SJSA1 (cell line): ENCODE measurements at regions not wholly inside any gene's neighbourhood (a gene's known extent, or its start where the extent isn't known, plus 50 kb on each side); places are given as distances from the start of the nearest gene placed in this dataset.
"Not testable (repeated sequence)": the region's sequence is repeated elsewhere in the genome, so short reads cannot be mapped to it uniquely, and the experiment has no call there.

Experiments
- DNase-seq, 2 experiments: peaks; one replicate each; pipeline ENCODE4 v3.0.0-alpha.2; 2015 to 2020; ENCODE audit warnings: low spot score in 2 of 2, low read depth in 1 of 2
- H3K27ac ChIP-seq: fragments of 250-450 bp; sonication (Bioruptor Pico); 2 replicates; pipeline ENCODE4 v1.5.1; 2020; ENCODE audit warnings: mild to moderate bottlenecking, moderate library complexity
- H3K27me3 ChIP-seq: fragments of 250-450 bp; sonication (Bioruptor Pico); replicated peaks from 2 replicates; pipeline ENCODE4 v1.5.1; 2020; ENCODE audit warnings: mild to moderate bottlenecking, moderate library complexity
- H3K36me3 ChIP-seq: fragments of 250-450 bp; sonication (Bioruptor Pico); 2 replicates; pipeline ENCODE4 v1.5.1; 2020; ENCODE audit warnings: mild to moderate bottlenecking
- H3K4me1 ChIP-seq: fragments of 250-450 bp; sonication (Bioruptor Pico); replicated peaks from 2 replicates; pipeline ENCODE4 v1.6.1; 2021; ENCODE audit warnings: mild to moderate bottlenecking
- H3K4me3 ChIP-seq: fragments of 250-450 bp; sonication (Bioruptor Pico); 2 replicates; pipeline ENCODE4 v1.5.1; 2020; ENCODE audit warnings: mild to moderate bottlenecking
- H3K9me3 ChIP-seq: fragments of 250-450 bp; sonication (Bioruptor Pico); replicated peaks from 2 replicates; pipeline ENCODE4 v1.5.1; 2020; ENCODE audit warnings: mild to moderate bottlenecking

GRCh38 chr16:13322336-13322735 is 420.9 kb downstream of the SHISA9 start:
- Histone ChIP-seq H3K4me1 (no peaks in the 10 kb centered on the region), H3K27me3 (no peaks in the 10 kb centered on the region), H3K4me3 (no peak overlapping the region), H3K27ac (no peak overlapping the region), H3K36me3 (no peaks in the 10 kb centered on the region), H3K9me3 (no peaks in the 10 kb centered on the region)
- DNase-seq, result no peak

DNA sequence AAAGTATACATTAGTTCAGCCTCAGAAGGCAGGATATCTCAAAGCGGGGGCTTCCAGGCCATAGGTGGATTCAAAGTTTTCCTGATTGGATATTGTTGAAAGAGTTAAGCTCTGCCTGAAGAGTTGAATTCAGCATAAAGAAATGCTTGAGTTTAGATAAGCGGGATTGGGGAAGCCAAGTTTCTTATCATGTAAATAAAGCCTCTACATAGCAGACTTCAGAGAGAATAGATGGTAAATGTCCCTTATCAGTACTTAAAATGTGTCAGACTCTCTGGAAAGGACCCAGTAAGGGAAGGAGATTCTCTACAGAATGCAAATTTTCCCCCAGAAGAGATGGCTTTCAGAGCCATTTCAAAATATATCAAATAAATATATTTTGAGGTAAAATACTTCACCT is 423.5 kb downstream of the SHISA9 start:
- Histone ChIP-seq H3K27ac (no peak overlapping the region), H3K9me3 (no peaks in the 10 kb centered on the region), H3K36me3 (no peaks in the 10 kb centered on the region), H3K27me3 (no peaks in the 10 kb centered on the region), H3K4me3 (no peak overlapping the region), H3K4me1 (no peaks in the 10 kb centered on the region)
- no peak for DNase-seq

DNA sequence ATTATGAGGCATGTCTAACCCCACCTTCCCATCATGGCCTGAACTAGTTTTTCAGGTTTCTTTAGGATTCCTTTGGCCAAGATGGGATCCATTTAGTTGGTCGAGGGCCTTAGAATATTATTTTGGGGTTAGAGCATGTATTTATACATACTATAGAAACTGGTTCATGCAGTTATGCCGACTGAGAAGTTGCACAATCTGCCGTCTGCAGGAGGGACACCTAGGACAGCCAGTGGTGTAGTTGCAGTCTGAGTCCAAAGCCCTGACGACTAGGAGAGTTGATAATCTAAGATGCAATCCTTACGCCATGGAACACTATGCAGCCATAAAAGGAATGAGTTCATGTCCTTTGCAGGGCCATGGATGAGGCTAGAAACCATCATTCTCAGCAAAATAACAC is 424.0 kb downstream of the SHISA9 start:
- Histone ChIP-seq H3K27ac (no peak overlapping the region), H3K4me1 (no peaks in the 10 kb centered on the region), H3K9me3 (no peaks in the 10 kb centered on the region), H3K27me3 (no peaks in the 10 kb centered on the region), H3K4me3 (no peak overlapping the region), H3K36me3 (no peaks in the 10 kb centered on the region)
- no peak for DNase-seq

- DNase-seq, result no peak
- Histone ChIP-seq H3K36me3 (no peaks in the 10 kb centered on the region), H3K27ac (no peak overlapping the region), H3K9me3 (0 out of 2 replicates have a peak, but pooled peaks cover 3% of the 10 kb centered on the region), H3K27me3 (no peaks in the 10 kb centered on the region), H3K4me3 (no peak overlapping the region), H3K4me1 (no peaks in the 10 kb centered on the region)
Measured at GRCh38 chr16:13331918-13332317, 430.5 kb downstream of the SHISA9 start.

DNA sequence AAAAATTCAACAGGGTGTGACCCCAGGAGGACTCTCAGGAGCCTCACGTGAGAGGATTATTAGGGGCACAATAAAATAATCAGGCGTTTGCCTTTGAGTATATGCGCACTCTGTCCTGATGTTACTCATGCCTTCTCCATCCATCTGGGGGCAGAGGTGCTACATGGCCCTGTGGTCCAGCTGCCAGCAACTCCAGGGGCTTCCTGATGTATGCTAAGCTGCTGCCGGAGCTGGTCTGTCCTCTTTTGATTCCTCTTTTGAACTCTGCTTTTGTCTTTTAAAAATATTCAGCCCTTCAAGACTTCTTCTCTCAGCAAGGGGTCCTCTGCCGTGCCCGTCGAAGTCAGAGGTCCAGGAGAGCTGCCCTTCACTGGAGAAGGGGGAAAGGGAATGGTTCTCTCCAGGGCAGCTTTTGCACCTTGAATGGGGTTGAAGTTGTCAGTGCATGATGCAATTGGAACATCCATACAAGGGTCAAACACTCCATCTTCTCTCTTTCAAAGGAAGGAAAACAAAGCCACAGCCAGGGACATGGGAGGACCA is 431.4 kb downstream of the SHISA9 start:
- Histone ChIP-seq H3K9me3 (0 out of 2 replicates have a peak, but pooled peaks cover 3% of the 10 kb centered on the region), H3K4me1 (no peaks in the 10 kb centered on the region), H3K36me3 (no peaks in the 10 kb centered on the region), H3K4me3 (no peak overlapping the region), H3K27ac (no peak overlapping the region), H3K27me3 (no peaks in the 10 kb centered on the region)
- no peak for DNase-seq

DNA sequence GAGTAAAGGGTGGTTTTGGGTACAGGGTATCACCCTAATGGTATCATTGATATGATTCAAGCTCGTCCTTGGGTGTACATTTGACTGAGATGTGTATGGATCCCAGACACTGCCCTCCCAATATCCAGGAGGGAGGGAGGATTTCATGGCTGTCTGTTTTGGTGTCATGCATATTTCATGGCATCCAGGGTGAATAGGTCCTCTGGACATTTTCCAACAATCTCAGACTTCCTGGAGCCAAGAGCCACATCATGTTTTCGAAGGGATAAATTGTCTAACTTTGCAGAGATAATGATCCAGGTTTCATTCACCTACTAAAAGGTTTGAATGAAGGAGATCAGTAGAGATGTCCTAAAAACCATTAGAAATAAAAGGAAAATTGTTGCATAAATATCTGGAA is 431.9 kb downstream of the SHISA9 start:
- no peak for DNase-seq

GRCh38 chr16:13335879-13336278 is 434.5 kb downstream of the SHISA9 start:
- H3K27me3 ChIP-seq, result no peaks in the 10 kb centered on the region
- H3K4me1 ChIP-seq, result no peaks in the 10 kb centered on the region
- H3K4me3 ChIP-seq, result no peak overlapping the region
- DNase-seq, result no peak
- no peaks in the 10 kb centered on the region for H3K36me3 ChIP-seq
- H3K27ac ChIP-seq, result no peak overlapping the region
- 0 out of 2 replicates have a peak, but pooled peaks cover 3% of the 10 kb centered on the region for H3K9me3 ChIP-seq

More for the DNA sequence above, 431.9 kb downstream of the SHISA9 start:
- Histone ChIP-seq H3K4me3 (no peak overlapping the region), H3K4me1 (no peaks in the 10 kb centered on the region), H3K9me3 (0 out of 2 replicates have a peak, but pooled peaks cover 3% of the 10 kb centered on the region), H3K27ac (no peak overlapping the region), H3K27me3 (no peaks in the 10 kb centered on the region), H3K36me3 (no peaks in the 10 kb centered on the region)

DNA sequence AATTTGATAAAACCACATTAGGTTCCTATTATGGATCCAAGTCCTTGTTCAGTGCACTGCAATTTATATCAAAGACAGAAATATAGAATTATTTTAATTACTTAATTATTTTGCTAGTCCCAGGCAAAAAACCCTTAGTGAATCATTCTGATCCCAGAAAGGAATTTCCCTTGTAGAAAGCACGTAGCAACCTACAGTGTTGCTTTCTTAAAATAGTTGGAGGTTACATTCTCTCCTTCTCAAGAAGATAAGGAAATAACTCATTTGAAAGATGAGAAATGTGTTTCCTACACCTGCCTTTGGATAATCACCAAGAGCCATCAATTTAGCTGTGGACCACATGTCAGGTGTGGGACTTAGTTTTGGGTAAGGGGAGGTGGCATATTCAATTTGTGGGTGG is 434.9 kb downstream of the SHISA9 start:
- Histone ChIP-seq H3K36me3 (no peaks in the 10 kb centered on the region), H3K4me3 (no peak overlapping the region), H3K27ac (no peak overlapping the region), H3K4me1 (no peaks in the 10 kb centered on the region), H3K9me3 (0 out of 2 replicates have a peak, but pooled peaks cover 3% of the 10 kb centered on the region), H3K27me3 (no peaks in the 10 kb centered on the region)
- DNase-seq, result no peak

GRCh38 chr16:13336907-13337881 is 435.8 kb downstream of the SHISA9 start:
- H3K27ac ChIP-seq, H3K4me1 ChIP-seq, DNase-seq, H3K36me3 ChIP-seq, H3K9me3 ChIP-seq, H3K4me3 ChIP-seq, H3K27me3 ChIP-seq: not testable (repeated sequence)

GRCh38 chr16:13338044-13338443 is 436.6 kb downstream of the SHISA9 start:
- Histone ChIP-seq H3K4me3 (no peak overlapping the region), H3K36me3 (no peaks in the 10 kb centered on the region), H3K4me1 (no peaks in the 10 kb centered on the region), H3K9me3 (no peaks in the 10 kb centered on the region), H3K27ac (no peak overlapping the region), H3K27me3 (no peaks in the 10 kb centered on the region)
- no peak for DNase-seq

GRCh38 chr16:13342675-13343074 is 441.3 kb downstream of the SHISA9 start:
- H3K27ac ChIP-seq, result no peak overlapping the region
- no peaks in the 10 kb centered on the region for H3K9me3 ChIP-seq
- no peaks in the 10 kb centered on the region for H3K36me3 ChIP-seq
- no peak for DNase-seq
- no peaks in the 10 kb centered on the region for H3K4me1 ChIP-seq
- no peaks in the 10 kb centered on the region for H3K27me3 ChIP-seq
- no peak overlapping the region for H3K4me3 ChIP-seq

- Histone ChIP-seq H3K4me3 (no peak overlapping the region), H3K9me3 (no peaks in the 10 kb centered on the region), H3K27me3 (no peaks in the 10 kb centered on the region), H3K27ac (no peak overlapping the region), H3K36me3 (no peaks in the 10 kb centered on the region), H3K4me1 (no peaks in the 10 kb centered on the region)
- DNase-seq, result no peak
Measured at GRCh38 chr16:13344001-13344400, 442.6 kb downstream of the SHISA9 start.

GRCh38 chr16:13348416-13348815 is 447.0 kb downstream of the SHISA9 start:
- no peak for DNase-seq
- no peak overlapping the region for H3K4me3 ChIP-seq
- H3K27ac ChIP-seq, result no peak overlapping the region
- no peaks in the 10 kb centered on the region for H3K9me3 ChIP-seq
- no peaks in the 10 kb centered on the region for H3K4me1 ChIP-seq
- H3K27me3 ChIP-seq, result no peaks in the 10 kb centered on the region
- H3K36me3 ChIP-seq, result no peaks in the 10 kb centered on the region

- no peak overlapping the region for H3K4me3 ChIP-seq
- no peak for DNase-seq
- H3K27ac ChIP-seq, result no peak overlapping the region
- H3K9me3 ChIP-seq, result no peaks in the 10 kb centered on the region
- no peaks in the 10 kb centered on the region for H3K36me3 ChIP-seq
- H3K27me3 ChIP-seq, result no peaks in the 10 kb centered on the region
- no peaks in the 10 kb centered on the region for H3K4me1 ChIP-seq
Measured at GRCh38 chr16:13350000-13350399, 448.6 kb downstream of the SHISA9 start.
